ENCODE measurements at regions not wholly inside any gene's neighbourhood (a gene's known extent, or its start where the extent isn't known, plus 50 kb on each side); places are given as distances from the start of the nearest gene placed in this dataset.

DNA sequence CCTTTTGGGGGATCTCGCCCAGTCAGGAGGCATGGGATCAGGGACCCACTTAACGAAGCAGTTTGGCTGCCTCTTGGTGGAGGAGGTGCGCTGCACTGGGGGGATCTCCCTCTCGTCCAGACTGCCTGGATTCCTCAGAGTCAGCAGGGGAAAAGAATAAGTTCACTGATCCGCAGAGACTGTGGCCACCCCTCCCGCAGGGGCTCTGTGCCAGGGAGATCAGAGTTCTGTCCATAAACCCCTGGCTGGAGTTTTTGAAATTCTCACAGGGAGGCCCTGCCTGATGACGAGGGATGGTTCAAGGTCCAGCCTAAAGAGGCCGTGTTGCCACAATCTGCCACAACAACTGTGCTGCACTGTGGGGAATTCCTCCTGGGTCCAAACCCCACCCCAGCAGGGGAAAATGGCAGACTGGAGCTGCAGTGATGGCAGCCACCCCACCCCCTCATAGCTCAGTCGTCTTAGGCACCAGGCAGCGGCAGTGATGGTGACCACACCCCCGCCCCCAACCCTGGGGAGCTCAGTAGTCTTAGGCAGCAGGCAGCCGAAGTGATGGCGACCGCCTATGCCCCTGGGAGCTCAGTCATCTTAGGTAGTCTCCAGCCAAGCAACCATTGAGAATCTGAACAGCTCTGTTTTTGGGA lies 273.8 kb upstream of the USP25 start:
- no peak overlapping the region for H3K27ac ChIP-seq (ENCODE audit: low read depth, low read length, poor library complexity, severe bottlenecking)
- H4K20me1 ChIP-seq (ENCODE audit: insufficient read depth, low read length): no peaks in the 10 kb centered on the region
- no peaks in the 10 kb centered on the region for H3K9me2 ChIP-seq (ENCODE audit: insufficient read depth, low read length)
- DNase-seq (ENCODE audit: low spot score): no peak
- BruUV-seq (replicated peaks): no TSS peak
- no peak overlapping the region for H2AFZ ChIP-seq (ENCODE audit: low read length)
- no peaks in the 10 kb centered on the region for H3K4me1 ChIP-seq (ENCODE audit: insufficient read depth, low read length, poor library complexity, severe bottlenecking)
- POLR2A ChIA-PET: no interaction called here
- H3K79me2 ChIP-seq (ENCODE audit: insufficient read depth, low read depth, low read length): no peaks in the 10 kb centered on the region
- intact Hi-C loops (cut with micrococcal nuclease; ENCODE audit: unreplicated experiment): no loop called here
- no peak overlapping the region for H3K4me2 ChIP-seq (ENCODE audit: low read length)
- CTCF ChIA-PET (ENCODE audit: unreplicated experiment): no interaction called here
- no peak overlapping the region for H3K4me3 ChIP-seq (ENCODE audit: low read depth, low read length, poor library complexity, severe bottlenecking)
- no peaks in the 10 kb centered on the region for H3K9me3 ChIP-seq (ENCODE audit: low read length)
- no peaks in the 10 kb centered on the region for H3K36me3 ChIP-seq (ENCODE audit: insufficient read depth, low read length)
- TF ChIP-seq, protein P1, sequence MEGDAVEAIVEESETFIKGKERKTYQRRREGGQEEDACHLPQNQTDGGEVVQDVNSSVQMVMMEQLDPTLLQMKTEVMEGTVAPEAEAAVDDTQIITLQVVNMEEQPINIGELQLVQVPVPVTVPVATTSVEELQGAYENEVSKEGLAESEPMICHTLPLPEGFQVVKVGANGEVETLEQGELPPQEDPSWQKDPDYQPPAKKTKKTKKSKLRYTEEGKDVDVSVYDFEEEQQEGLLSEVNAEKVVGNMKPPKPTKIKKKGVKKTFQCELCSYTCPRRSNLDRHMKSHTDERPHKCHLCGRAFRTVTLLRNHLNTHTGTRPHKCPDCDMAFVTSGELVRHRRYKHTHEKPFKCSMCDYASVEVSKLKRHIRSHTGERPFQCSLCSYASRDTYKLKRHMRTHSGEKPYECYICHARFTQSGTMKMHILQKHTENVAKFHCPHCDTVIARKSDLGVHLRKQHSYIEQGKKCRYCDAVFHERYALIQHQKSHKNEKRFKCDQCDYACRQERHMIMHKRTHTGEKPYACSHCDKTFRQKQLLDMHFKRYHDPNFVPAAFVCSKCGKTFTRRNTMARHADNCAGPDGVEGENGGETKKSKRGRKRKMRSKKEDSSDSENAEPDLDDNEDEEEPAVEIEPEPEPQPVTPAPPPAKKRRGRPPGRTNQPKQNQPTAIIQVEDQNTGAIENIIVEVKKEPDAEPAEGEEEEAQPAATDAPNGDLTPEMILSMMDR (conservative IDR thresholded peaks at IDR 0.05; ENCODE audit: low read length): no peak
- TF ChIP-seq EZH2phosphoT487 (IDR thresholded peaks at IDR 0.05; ENCODE audit: borderline replicate concordance, low read depth, low read length): no peak

DNA sequence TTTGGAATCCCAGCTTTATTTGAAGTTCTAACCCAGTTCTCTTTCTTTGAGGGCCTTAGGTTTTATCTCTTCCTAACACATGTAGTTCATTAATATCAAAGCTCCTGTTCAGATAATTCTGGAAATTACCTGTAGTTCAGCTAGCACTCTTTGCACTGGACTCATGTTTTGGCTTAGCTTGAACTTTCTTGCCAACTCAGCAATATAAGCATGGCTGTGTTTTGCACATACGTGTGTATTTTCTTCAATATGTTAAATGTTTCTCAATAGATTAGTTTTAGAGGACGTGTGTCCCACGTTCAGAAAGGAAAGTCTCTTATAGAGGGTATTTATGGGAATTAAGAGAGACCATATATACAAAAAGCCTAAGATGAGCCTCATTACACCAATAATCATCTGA lies 271.8 kb upstream of the USP25 start:
- Histone ChIP-seq H3K9me3 (ENCODE audit: low read length) (no peaks in the 10 kb centered on the region), H4K20me1 (ENCODE audit: insufficient read depth, low read length) (no peaks in the 10 kb centered on the region), H3K36me3 (ENCODE audit: insufficient read depth, low read length) (no peaks in the 10 kb centered on the region), H3K27ac (ENCODE audit: low read depth, low read length, poor library complexity, severe bottlenecking) (no peak overlapping the region), H2AFZ (ENCODE audit: low read length) (no peak overlapping the region), H3K79me2 (ENCODE audit: insufficient read depth, low read depth, low read length) (no peaks in the 10 kb centered on the region), H3K9me2 (ENCODE audit: insufficient read depth, low read length) (no peaks in the 10 kb centered on the region), H3K4me3 (ENCODE audit: low read depth, low read length, poor library complexity, severe bottlenecking) (no peak overlapping the region), H3K4me1 (ENCODE audit: insufficient read depth, low read length, poor library complexity, severe bottlenecking) (no peaks in the 10 kb centered on the region), H3K4me2 (ENCODE audit: low read length) (no peak overlapping the region)
- intact Hi-C loops (cut with micrococcal nuclease; ENCODE audit: unreplicated experiment): no loop called here
- no TSS peak for BruUV-seq (replicated peaks)
- no peak for DNase-seq (ENCODE audit: low spot score)
- TF ChIP-seq, protein P1 (conservative IDR thresholded peaks at IDR 0.05; ENCODE audit: low read length): no peak
- CTCF ChIA-PET (ENCODE audit: unreplicated experiment): no interaction called here
- POLR2A ChIA-PET: no interaction called here

DNA sequence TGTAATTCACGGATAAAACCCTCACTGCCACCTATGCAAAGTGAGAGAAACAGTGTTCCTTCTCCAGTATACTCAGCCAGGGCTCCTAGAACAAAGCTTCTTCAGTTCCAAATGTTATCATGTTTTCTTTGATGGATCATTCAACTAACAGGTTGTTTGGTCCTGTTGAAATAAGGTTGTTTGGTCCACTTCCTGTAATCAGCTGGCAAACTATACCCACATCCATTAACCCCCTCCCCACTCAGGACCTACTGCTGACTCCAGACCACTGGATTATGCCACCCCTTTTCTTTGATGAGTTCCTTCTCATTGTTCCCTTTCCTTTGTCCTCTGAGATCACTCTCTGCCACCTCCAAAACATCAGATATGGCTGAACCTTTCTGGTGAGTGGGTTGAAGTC lies 267.7 kb upstream of the USP25 start:
- no peaks in the 10 kb centered on the region for H4K20me1 ChIP-seq (ENCODE audit: insufficient read depth, low read length)
- H3K27ac ChIP-seq (ENCODE audit: low read depth, low read length, poor library complexity, severe bottlenecking): no peak overlapping the region
- H3K4me3 ChIP-seq (ENCODE audit: low read depth, low read length, poor library complexity, severe bottlenecking): no peak overlapping the region
- no peaks in the 10 kb centered on the region for H3K79me2 ChIP-seq (ENCODE audit: insufficient read depth, low read depth, low read length)
- no peak overlapping the region for H2AFZ ChIP-seq (ENCODE audit: low read length)
- ChIA-PET POLR2A (no interaction called here), CTCF (ENCODE audit: unreplicated experiment) (no interaction called here)
- no peaks in the 10 kb centered on the region for H3K9me3 ChIP-seq (ENCODE audit: low read length)
- no peak overlapping the region for H3K4me2 ChIP-seq (ENCODE audit: low read length)
- no peaks in the 10 kb centered on the region for H3K36me3 ChIP-seq (ENCODE audit: insufficient read depth, low read length)
- TF ChIP-seq, protein P1 (conservative IDR thresholded peaks at IDR 0.05; ENCODE audit: low read length): no peak
- TF ChIP-seq EZH2phosphoT487 (IDR thresholded peaks at IDR 0.05; ENCODE audit: borderline replicate concordance, low read depth, low read length): no peak
- no peaks in the 10 kb centered on the region for H3K4me1 ChIP-seq (ENCODE audit: insufficient read depth, low read length, poor library complexity, severe bottlenecking)
- DNase-seq (ENCODE audit: low spot score): no peak
- BruUV-seq (replicated peaks): no TSS peak
- no peaks in the 10 kb centered on the region; the same call in 1 of the 2 replicates for H3K9me2 ChIP-seq (ENCODE audit: insufficient read depth, low read length)
- intact Hi-C loops (cut with micrococcal nuclease; ENCODE audit: unreplicated experiment): no loop called here

Data from OCI-LY7 (cell line).